Trophoblast cell (in vitro differentiated cells and primary cell): ENCODE measurements at regions not wholly inside any gene's neighbourhood (a gene's known extent, or its start where the extent isn't known, plus 50 kb on each side); places are given as distances from the start of the nearest gene placed in this dataset.

Source experiments
- DNase-seq, 2 donors: peaks; one replicate each; pipeline ENCODE4 v3.0.0-alpha.2; 2016
- H2AFZ ChIP-seq: 2 replicates; pipeline ENCODE4 v1.6.1; 2013; ENCODE audit warnings: low read length, moderate library complexity, mild to moderate bottlenecking; ENCODE audit not compliant: insufficient read depth, poor library complexity
- H2AK5ac ChIP-seq: 2 replicates; pipeline ENCODE4 v1.6.1; 2013; ENCODE audit warnings: mild to moderate bottlenecking, low read length
- H2BK120ac ChIP-seq: 2 replicates; pipeline ENCODE4 v1.6.1; 2013; ENCODE audit warnings: low read length, mild to moderate bottlenecking, moderate library complexity; ENCODE audit not compliant: insufficient read depth, poor library complexity
- H2BK12ac ChIP-seq: 2 replicates; pipeline ENCODE4 v1.6.1; 2013; ENCODE audit warnings: mild to moderate bottlenecking, low read length, moderate library complexity
- H2BK5ac ChIP-seq: 2 replicates; pipeline ENCODE4 v1.6.1; 2013; ENCODE audit warnings: low read length, low read depth, moderate library complexity, mild to moderate bottlenecking; ENCODE audit not compliant: poor library complexity
- H3K14ac ChIP-seq: 2 replicates; pipeline ENCODE4 v1.6.1; 2013; ENCODE audit warnings: mild to moderate bottlenecking, low read length
- H3K18ac ChIP-seq: 2 replicates; pipeline ENCODE4 v1.6.1; 2013; ENCODE audit warnings: mild to moderate bottlenecking, low read length
- H3K23ac ChIP-seq: 2 replicates; pipeline ENCODE4 v1.6.1; 2013; ENCODE audit warnings: low read length
- H3K27ac ChIP-seq: 2 replicates; pipeline ENCODE4 v1.5.1; 2013; ENCODE audit warnings: low read depth, mild to moderate bottlenecking, inconsistent platforms, low read length, moderate library complexity
- H3K27me3 ChIP-seq: 2 replicates; pipeline ENCODE4 v1.6.1; 2013; ENCODE audit warnings: inconsistent platforms, mild to moderate bottlenecking, low read length, moderate library complexity; ENCODE audit not compliant: insufficient read depth
- H3K36me3 ChIP-seq, 2 experiments: 1 replicate in 1 of 2; 2 replicates in 1 of 2; pipeline ENCODE4 v1.6.1; 2013; ENCODE audit warnings: low read length in 2 of 2, mild to moderate bottlenecking in 2 of 2, moderate library complexity in 1 of 2; ENCODE audit not compliant: insufficient read depth in 2 of 2, control insufficient read depth in 1 of 2
- H3K4ac ChIP-seq: 2 replicates; pipeline ENCODE4 v1.6.1; 2013; ENCODE audit warnings: low read depth, mild to moderate bottlenecking, low read length, moderate library complexity
- H3K4me1 ChIP-seq, 2 experiments: 1 replicate in 1 of 2; 2 replicates in 1 of 2; pipeline ENCODE4 v1.6.1; 2013; ENCODE audit warnings: low read length in 2 of 2, mild to moderate bottlenecking in 2 of 2, moderate library complexity in 1 of 2; ENCODE audit not compliant: insufficient read depth in 2 of 2, control insufficient read depth in 1 of 2
- H3K4me2 ChIP-seq: 2 replicates; pipeline ENCODE4 v1.6.1; 2013; ENCODE audit warnings: inconsistent platforms, mild to moderate bottlenecking, low read length, moderate library complexity
- H3K4me3 ChIP-seq: 2 replicates; pipeline ENCODE4 v1.5.1; 2013; ENCODE audit warnings: mild to moderate bottlenecking, low read depth, low read length, inconsistent platforms
- H3K79me1 ChIP-seq: one replicate; pipeline ENCODE4 v1.6.1; 2013; ENCODE audit warnings: low read length
- H3K79me2 ChIP-seq: 2 replicates; pipeline ENCODE4 v1.6.1; 2013; ENCODE audit warnings: low read length, mild to moderate bottlenecking; ENCODE audit not compliant: control insufficient read depth, insufficient read depth, poor library complexity
- H3K9ac ChIP-seq: 2 replicates; pipeline ENCODE4 v1.6.1; 2013; ENCODE audit warnings: mild to moderate bottlenecking, low read length
- H3K9me3 ChIP-seq: 2 replicates; pipeline ENCODE4 v1.6.1; 2013; ENCODE audit warnings: low read depth, mild to moderate bottlenecking, control low read depth, inconsistent platforms, low read length; ENCODE audit not compliant: insufficient read depth
- H4K12ac ChIP-seq: 2 replicates; pipeline ENCODE4 v1.6.1; 2013; ENCODE audit warnings: low read depth, mild to moderate bottlenecking, low read length, moderate library complexity
- H4K8ac ChIP-seq: 2 replicates; pipeline ENCODE4 v1.6.1; 2013; ENCODE audit warnings: low read depth, mild to moderate bottlenecking, low read length, moderate library complexity
- H4K91ac ChIP-seq: one replicate; pipeline ENCODE4 v1.6.1; 2013; ENCODE audit warnings: low read depth, mild to moderate bottlenecking, low read length, moderate library complexity
- WGBS: extraction: QIAGEN DNeasy Blood & Tissue Kit; methylation state at CpG from one replicate; pipeline ENCODE4 v1.1.7; 2013; ENCODE audit warnings: missing lambda C conversion rate; ENCODE audit not compliant: insufficient read length, insufficient coverage; ENCODE audit errors: extremely low coverage; 5-methylcytosine and 5-hydroxymethylcytosine counted together

DNA sequence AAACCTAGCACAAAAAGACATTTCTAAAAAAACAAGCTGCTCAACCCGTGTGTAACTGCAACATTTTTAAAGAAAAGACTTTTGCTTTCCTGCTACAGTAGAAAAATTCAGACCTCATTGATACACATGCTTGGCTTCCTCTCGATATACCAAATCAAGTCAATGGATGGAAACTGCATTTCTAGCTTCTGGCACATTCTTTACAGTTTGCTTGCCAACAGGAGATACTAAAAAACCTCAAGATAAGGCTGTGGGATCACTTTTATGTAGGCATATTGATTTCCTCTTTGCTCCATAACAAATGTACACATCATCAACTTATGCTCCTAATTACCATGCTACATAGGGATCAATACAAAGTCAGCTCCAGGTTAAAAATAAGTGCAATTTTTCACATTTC lies 178.4 kb downstream of the SIPA1L2 start:
- WGBS: no CpG with 5 or more reads among the region's 2 CpGs
- H3K14ac ChIP-seq: no peak overlapping the region

GRCh38 chr1:232450615-232451014 lies 179.3 kb downstream of the SIPA1L2 start:
- no peak overlapping the region for H3K18ac ChIP-seq
- H3K9ac ChIP-seq: no peak overlapping the region
- no peaks in the 10 kb centered on the region for H3K79me1 ChIP-seq
- no peak overlapping the region for H2AK5ac ChIP-seq
- no peak overlapping the region for H3K23ac ChIP-seq
- peaks cover 3 to 6% of the 10 kb centered on the region in 2 experiments for H3K36me3 ChIP-seq
- no peak overlapping the region for H2BK12ac ChIP-seq
- peaks cover 0 to 2% of the 10 kb centered on the region in 2 experiments for H3K4me1 ChIP-seq
- no peak overlapping the region for H2BK120ac ChIP-seq
- H4K12ac ChIP-seq: no peak overlapping the region
- H4K91ac ChIP-seq: no peak overlapping the region
- H3K9me3 ChIP-seq: no peaks in the 10 kb centered on the region
- H3K4ac ChIP-seq: no peak overlapping the region
- H3K4me2 ChIP-seq: no peak overlapping the region
- no peak overlapping the region for H3K27ac ChIP-seq
- no peak overlapping the region for H3K14ac ChIP-seq
- H3K4me3 ChIP-seq: no peak overlapping the region
- H3K79me2 ChIP-seq: no peaks in the 10 kb centered on the region
- no peaks in the 10 kb centered on the region for H3K27me3 ChIP-seq
- no peak overlapping the region for H2AFZ ChIP-seq
- WGBS: no CpG with 5 or more reads among the region's 1 CpG
- no peak overlapping the region for H2BK5ac ChIP-seq
- no peak overlapping the region for H4K8ac ChIP-seq
- no peak for DNase-seq

More for the DNA sequence above, 178.4 kb downstream of the SIPA1L2 start:
- Histone ChIP-seq H3K18ac (no peak overlapping the region), H2BK5ac (no peak overlapping the region), H2BK12ac (no peak overlapping the region), H2BK120ac (no peak overlapping the region), H3K27me3 (no peaks in the 10 kb centered on the region), H3K79me2 (no peaks in the 10 kb centered on the region), H4K91ac (no peak overlapping the region), H2AFZ (no peak overlapping the region), H3K4me1 (peaks cover 0 to 2% of the 10 kb centered on the region in 2 experiments), H3K4me2 (no peak overlapping the region), H3K9ac (no peak overlapping the region), H3K23ac (no peak overlapping the region), H4K8ac (no peak overlapping the region), H3K27ac (no peak overlapping the region), H3K9me3 (no peaks in the 10 kb centered on the region), H2AK5ac (no peak overlapping the region), H4K12ac (no peak overlapping the region), H3K4ac (no peak overlapping the region), H3K79me1 (no peaks in the 10 kb centered on the region), H3K36me3 (peaks cover 2 to 3% of the 10 kb centered on the region in 2 experiments), H3K4me3 (no peak overlapping the region)
- DNase-seq: no peak

DNA sequence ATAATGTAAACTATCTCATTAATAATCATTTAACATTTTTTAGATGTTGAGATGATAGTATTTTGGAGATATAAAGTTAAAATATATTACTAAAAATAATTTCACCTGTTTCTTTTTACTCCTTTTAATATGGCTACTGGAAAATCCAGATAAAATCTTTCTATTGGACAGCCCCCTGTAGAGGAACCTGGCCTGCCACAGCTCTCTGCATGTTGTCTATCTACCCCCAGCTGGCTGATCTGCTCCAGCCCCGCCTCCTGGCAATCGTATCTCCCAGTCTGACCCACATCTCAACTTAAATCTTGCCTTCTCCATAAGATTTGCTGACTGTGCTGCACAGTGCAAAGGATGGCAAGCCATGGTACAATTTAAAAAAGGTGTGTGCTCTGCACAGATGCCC lies 182.8 kb downstream of the SIPA1L2 start:
- Histone ChIP-seq H3K14ac (no peak overlapping the region), H2BK120ac (no peak overlapping the region), H3K27me3 (no peaks in the 10 kb centered on the region), H3K4ac (no peak overlapping the region), H3K36me3 (peaks cover 11 to 13% of the 10 kb centered on the region in 2 experiments), H4K91ac (no peak overlapping the region), H3K79me2 (no peaks in the 10 kb centered on the region), H3K9me3 (no peaks in the 10 kb centered on the region), H3K18ac (no peak overlapping the region), H3K4me2 (no peak overlapping the region), H2BK12ac (no peak overlapping the region), H3K4me1 (peaks cover 5 to 7% of the 10 kb centered on the region in 2 experiments), H2AFZ (no peak overlapping the region), H2BK5ac (no peak overlapping the region), H3K79me1 (peaks cover 3% of the 10 kb centered on the region), H2AK5ac (no peak overlapping the region), H4K8ac (no peak overlapping the region), H3K27ac (no peak overlapping the region), H3K9ac (no peak overlapping the region), H3K23ac (no peak overlapping the region), H4K12ac (no peak overlapping the region), H3K4me3 (no peak overlapping the region)
- WGBS: no CpG with 5 or more reads among the region's 2 CpGs
- DNase-seq: no peak

DNA sequence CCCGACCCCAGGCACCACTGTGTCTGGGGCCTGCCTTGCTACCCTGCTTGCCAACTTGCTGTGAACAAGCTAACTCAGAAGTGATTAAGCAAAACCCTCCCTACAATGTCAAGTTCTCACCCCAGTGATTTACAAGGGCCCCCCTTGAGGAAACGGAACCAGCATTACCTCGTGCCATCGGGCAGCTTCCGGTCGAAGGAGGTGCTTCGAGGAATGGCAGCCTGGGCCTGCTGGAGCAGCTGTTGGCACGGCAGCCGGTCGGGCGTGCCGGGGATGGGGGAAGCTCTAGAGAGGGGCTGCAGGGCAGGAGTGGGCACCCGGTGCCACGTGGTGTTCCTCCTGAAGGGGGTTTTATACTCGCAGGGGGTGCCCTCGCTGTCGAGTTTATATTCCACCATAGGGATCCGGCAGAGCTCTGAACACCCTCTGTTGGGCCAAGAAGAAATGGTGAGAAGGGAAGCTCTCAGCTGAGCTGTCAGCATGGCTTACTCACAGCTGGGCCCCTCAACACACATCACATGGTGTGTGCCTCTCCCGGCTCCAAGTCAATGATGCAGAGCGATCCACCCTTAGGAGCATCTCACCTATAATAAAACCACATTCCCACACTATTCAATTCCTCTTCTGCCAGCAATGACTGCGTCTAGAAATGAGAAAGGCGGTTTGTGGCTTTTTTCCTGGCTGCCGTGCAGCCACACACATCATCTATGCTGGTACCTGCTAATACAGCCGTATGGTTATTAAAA lies 184.4 kb downstream of the SIPA1L2 start:
- H3K79me2 ChIP-seq: no peaks in the 10 kb centered on the region
- H2AK5ac ChIP-seq: no peak overlapping the region
- no peak overlapping the region for H4K91ac ChIP-seq
- H3K36me3 ChIP-seq: peaks cover 19 to 21% of the 10 kb centered on the region in 2 experiments
- no CpG with 5 or more reads among the region's 24 CpGs for WGBS
- H3K14ac ChIP-seq: no peak overlapping the region
- no peak overlapping the region for H3K4me3 ChIP-seq
- H3K18ac ChIP-seq: no peak overlapping the region
- no peak overlapping the region for H3K23ac ChIP-seq
- no peak overlapping the region for H3K4me2 ChIP-seq
- no peak overlapping the region for H4K8ac ChIP-seq
- H2BK12ac ChIP-seq: no peak overlapping the region
- no peaks in the 10 kb centered on the region for H3K27me3 ChIP-seq
- peaks cover 5 to 7% of the 10 kb centered on the region in 2 experiments for H3K4me1 ChIP-seq
- no peak overlapping the region for H2BK5ac ChIP-seq
- H2BK120ac ChIP-seq: no peak overlapping the region
- no peak overlapping the region for H4K12ac ChIP-seq
- no peak overlapping the region for H3K27ac ChIP-seq
- no peak overlapping the region for H3K9ac ChIP-seq
- H3K79me1 ChIP-seq: peaks cover 3% of the 10 kb centered on the region
- H3K9me3 ChIP-seq: no peaks in the 10 kb centered on the region
- H2AFZ ChIP-seq: no peak overlapping the region
- H3K4ac ChIP-seq: no peak overlapping the region
- no peak for DNase-seq
